ENCODE measurements at regions not wholly inside any gene's neighbourhood (a gene's known extent, or its start where the extent isn't known, plus 50 kb on each side); places are given as distances from the start of the nearest gene placed in this dataset.

GRCh38 chr11:110891411-110891810 lies 179.2 kb upstream of the ARHGAP20 start:
- no peak for DNase-seq (ENCODE audit: low read depth, low spot score)
- H3K4me2 ChIP-seq (ENCODE audit: control insufficient read depth, insufficient read depth): no peak overlapping the region
- no peaks in the 10 kb centered on the region for H4K20me1 ChIP-seq (ENCODE audit: control insufficient read depth, insufficient read depth)
- H3K27me3 ChIP-seq (replicated peaks in 1 of 2; ENCODE audit: control insufficient read depth in 2 of 2, insufficient read depth in 2 of 2, low read length in 1 of 2): no peaks in the 10 kb centered on the region; a peak in 1 of 4 replicates
- intact Hi-C loops (cut with micrococcal nuclease; ENCODE audit: unreplicated experiment) (no loop called here), in situ Hi-C loops (cut with MboI) (no loop called here)
- no peak for FAIRE-seq
- H3K79me2 ChIP-seq (ENCODE audit: control insufficient read depth, insufficient read depth, low read length): no peaks in the 10 kb centered on the region
- SMC1A ChIA-PET (ENCODE audit: uncharacterized antibody, unreplicated experiment): no interaction called here
- no peak overlapping the region for H3K27ac ChIP-seq (ENCODE audit: control insufficient read depth, insufficient read depth)
- H2AFZ ChIP-seq (ENCODE audit: control insufficient read depth, low read depth, low read length): no peak overlapping the region
- TF ChIP-seq RAD21 (IDR thresholded peaks at IDR 0.05; ENCODE audit: insufficient read depth, low read depth, low read length) (no peak), ETV6 (conservative IDR thresholded peaks at IDR 0.05 in 1 of 2, IDR thresholded peaks at IDR 0.05 in 1 of 2; ENCODE audit: borderline replicate concordance in 1 of 2, low read depth in 1 of 2) (no peak), ATF2 (IDR thresholded peaks at IDR 0.05; ENCODE audit: low read length) (no peak), SPI1 (IDR thresholded peaks at IDR 0.05; ENCODE audit: borderline replicate concordance, insufficient read depth, low read depth, low read length) (no peak), NFYB (IDR thresholded peaks at IDR 0.05; ENCODE audit: insufficient read depth, low read depth, low read length) (no peak), GATAD2B (conservative IDR thresholded peaks at IDR 0.05; ENCODE audit: low read depth) (no peak), E2F8 (IDR thresholded peaks at IDR 0.05; ENCODE audit: low read depth, partially characterized antibody) (no peak)
- TF ChIP-seq, protein P1, sequence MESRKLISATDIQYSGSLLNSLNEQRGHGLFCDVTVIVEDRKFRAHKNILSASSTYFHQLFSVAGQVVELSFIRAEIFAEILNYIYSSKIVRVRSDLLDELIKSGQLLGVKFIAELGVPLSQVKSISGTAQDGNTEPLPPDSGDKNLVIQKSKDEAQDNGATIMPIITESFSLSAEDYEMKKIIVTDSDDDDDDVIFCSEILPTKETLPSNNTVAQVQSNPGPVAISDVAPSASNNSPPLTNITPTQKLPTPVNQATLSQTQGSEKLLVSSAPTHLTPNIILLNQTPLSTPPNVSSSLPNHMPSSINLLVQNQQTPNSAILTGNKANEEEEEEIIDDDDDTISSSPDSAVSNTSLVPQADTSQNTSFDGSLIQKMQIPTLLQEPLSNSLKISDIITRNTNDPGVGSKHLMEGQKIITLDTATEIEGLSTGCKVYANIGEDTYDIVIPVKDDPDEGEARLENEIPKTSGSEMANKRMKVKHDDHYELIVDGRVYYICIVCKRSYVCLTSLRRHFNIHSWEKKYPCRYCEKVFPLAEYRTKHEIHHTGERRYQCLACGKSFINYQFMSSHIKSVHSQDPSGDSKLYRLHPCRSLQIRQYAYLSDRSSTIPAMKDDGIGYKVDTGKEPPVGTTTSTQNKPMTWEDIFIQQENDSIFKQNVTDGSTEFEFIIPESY (IDR thresholded peaks at IDR 0.05): no peak
- H3K4me1 ChIP-seq (ENCODE audit: control insufficient read depth, insufficient read depth, low read length): no peaks in the 10 kb centered on the region
- H3K36me3 ChIP-seq (ENCODE audit: control insufficient read depth in 2 of 2, insufficient read depth in 2 of 2, low read length in 1 of 2): no peaks in the 10 kb centered on the region
- no peak overlapping the region for H3K9ac ChIP-seq (ENCODE audit: control insufficient read depth, insufficient read depth, low read length)
- 0% methylated on average over 1 of the region's 1 CpG for WGBS (ENCODE audit: insufficient coverage, insufficient replicate concordance, low lambda C conversion rate, missing lambda C conversion rate)
- RAD21 ChIA-PET (ENCODE audit: unreplicated experiment): no interaction called here
- CTCF ChIA-PET: no interaction called here
- no peak overlapping the region for H3K4me3 ChIP-seq
- POLR2A ChIA-PET: interaction anchor here (0.6 kb wide), 1 partner anchor 585 kb away, joined by 3 read pairs; no protein-coding TSS in a partner anchor
- no peak for ATAC-seq
- BruUV-seq (replicated peaks): no TSS peak
- no peaks in the 10 kb centered on the region for H3K9me3 ChIP-seq (replicated peaks; ENCODE audit: control insufficient read depth, insufficient read depth, low read length)

Data from GM12878 (cell line).